HG03175 (cell line): ENCODE measurements at regions not wholly inside any gene's neighbourhood (a gene's known extent, or its start where the extent isn't known, plus 50 kb on each side); places are given as distances from the start of the nearest gene placed in this dataset.

Source experiments
- ATAC-seq: cut with Tn5 transposase; IDR thresholded peaks from one replicate; pipeline ENCODE4 v1.9.1; 2021; ENCODE audit warnings: mild to moderate bottlenecking, moderate library complexity; ENCODE audit not compliant: unreplicated experiment

GRCh38 chr2:129901754-129902415 lies 77.6 kb upstream of the RAB6C start:
- no peak for ATAC-seq

GRCh38 chr2:129902731-129903585 lies 76.5 kb upstream of the RAB6C start:
- ATAC-seq = no peak

GRCh38 chr2:129903586-129904425 lies 75.7 kb upstream of the RAB6C start:
- ATAC-seq = no peak

- no peak for ATAC-seq
Observed at GRCh38 chr2:129904532-129905446, 74.7 kb upstream of the RAB6C start.

- ATAC-seq = no peak
Observed at GRCh38 chr2:129905664-129906081, 73.8 kb upstream of the RAB6C start.

- no peak for ATAC-seq
Observed at GRCh38 chr2:129906139-129906860, 73.2 kb upstream of the RAB6C start.

GRCh38 chr2:129906861-129907235 lies 72.6 kb upstream of the RAB6C start:
- ATAC-seq = no peak

GRCh38 chr2:129907256-129907998 lies 72.0 kb upstream of the RAB6C start:
- no peak for ATAC-seq

GRCh38 chr2:129908721-129909373 lies 70.6 kb upstream of the RAB6C start:
- ATAC-seq = no peak

- no peak for ATAC-seq
Observed at GRCh38 chr2:129909651-129910418, 69.6 kb upstream of the RAB6C start.

- ATAC-seq = no peak
Observed at GRCh38 chr2:129910446-129911362, 68.8 kb upstream of the RAB6C start.

- no peak for ATAC-seq
Observed at GRCh38 chr2:129911363-129912065, 68.0 kb upstream of the RAB6C start.

- ATAC-seq = no peak
Observed at GRCh38 chr2:129912066-129912820, 67.2 kb upstream of the RAB6C start.

GRCh38 chr2:129912871-129913694 lies 66.4 kb upstream of the RAB6C start:
- no peak for ATAC-seq
